GM12891 (cell line): ENCODE measurements at regions not wholly inside any gene's neighbourhood (a gene's known extent, or its start where the extent isn't known, plus 50 kb on each side); places are given as distances from the start of the nearest gene placed in this dataset.

ENCODE experiments used
- PAX5 ChIP-seq: IDR thresholded peaks from 2 replicates; pipeline ENCODE4 v1.6.1; 2011; ENCODE audit warnings: low read length, moderate library complexity, mild to moderate bottlenecking; ENCODE audit not compliant: insufficient read depth, severe bottlenecking
- POLR2A ChIP-seq: IDR thresholded peaks from 2 replicates; pipeline ENCODE4 v1.6.1; 2011; ENCODE audit warnings: low read depth, low read length, control low read depth
- TAF1 ChIP-seq: IDR thresholded peaks from 2 replicates; pipeline ENCODE4 v1.6.1; 2011; ENCODE audit warnings: low read depth, low read length, control low read depth

DNA sequence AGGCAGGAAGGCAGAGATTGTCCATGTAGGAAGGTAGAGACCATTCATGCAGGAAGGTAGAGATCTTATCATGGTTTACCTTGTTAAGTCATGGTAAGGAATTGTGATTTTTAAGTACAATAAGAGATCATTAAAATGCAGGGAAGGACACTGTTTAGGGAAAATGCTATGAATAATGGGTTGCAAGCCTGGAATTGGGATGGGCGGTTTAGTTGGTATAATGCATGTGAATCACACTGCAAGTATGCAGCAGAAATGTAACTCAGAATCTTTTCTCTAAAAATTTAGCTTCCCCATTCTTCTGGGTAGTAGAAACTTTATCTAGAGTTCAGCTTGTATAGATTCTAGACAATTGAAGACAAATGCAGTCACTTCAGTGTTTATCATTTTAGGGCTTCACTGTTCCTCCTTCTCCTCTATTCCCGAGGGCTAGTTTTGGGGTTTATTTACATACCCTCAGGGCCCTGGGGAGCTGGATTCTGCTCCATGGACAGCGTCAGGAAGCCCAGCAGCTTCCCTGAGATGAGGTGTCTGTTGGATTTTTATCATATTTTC lies 212.0 kb downstream of the SREK1 start:
- TF ChIP-seq POLR2A (no peak), TAF1 (no peak), PAX5 (no peak)
